ENCODE measurements at regions not wholly inside any gene's neighbourhood (a gene's known extent, or its start where the extent isn't known, plus 50 kb on each side); places are given as distances from the start of the nearest gene placed in this dataset.

DNA sequence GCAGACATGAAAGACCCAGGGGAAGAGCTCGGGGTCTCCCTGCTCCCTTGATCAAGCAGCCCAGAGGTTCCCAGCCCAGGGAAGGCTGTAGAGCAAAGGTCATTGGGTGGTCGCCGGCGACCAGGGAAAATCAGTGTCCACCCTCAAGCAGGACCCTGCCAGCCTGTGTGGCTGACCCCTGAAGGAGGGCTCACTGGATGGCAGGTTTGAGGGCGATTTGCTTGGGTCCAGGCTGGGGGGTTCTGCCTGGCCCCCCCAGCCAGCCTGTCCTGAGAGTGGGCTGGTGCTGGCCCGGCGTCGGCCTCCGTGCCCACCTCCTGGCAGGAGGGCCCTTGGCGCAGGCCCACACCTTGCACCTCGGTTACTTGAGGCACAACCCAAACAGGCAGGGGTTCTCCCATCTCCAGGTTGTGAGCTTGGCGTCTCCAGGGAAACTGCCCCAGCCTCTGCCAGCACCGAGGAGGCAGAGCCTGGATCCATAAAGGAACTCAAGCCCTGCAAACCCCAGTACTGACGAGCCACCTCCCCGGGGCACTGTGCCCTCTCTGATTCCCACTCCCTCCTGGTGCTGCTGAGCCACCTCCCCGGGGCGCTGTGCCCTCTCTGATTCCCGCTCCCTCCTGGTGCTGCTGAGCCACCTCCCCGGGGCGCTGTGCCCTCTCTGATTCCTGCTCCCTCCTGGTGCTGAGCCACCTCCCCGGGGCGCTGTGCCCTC, 329.0 kb upstream of the SFSWAP start:
- TF ChIP-seq, protein P1, sequence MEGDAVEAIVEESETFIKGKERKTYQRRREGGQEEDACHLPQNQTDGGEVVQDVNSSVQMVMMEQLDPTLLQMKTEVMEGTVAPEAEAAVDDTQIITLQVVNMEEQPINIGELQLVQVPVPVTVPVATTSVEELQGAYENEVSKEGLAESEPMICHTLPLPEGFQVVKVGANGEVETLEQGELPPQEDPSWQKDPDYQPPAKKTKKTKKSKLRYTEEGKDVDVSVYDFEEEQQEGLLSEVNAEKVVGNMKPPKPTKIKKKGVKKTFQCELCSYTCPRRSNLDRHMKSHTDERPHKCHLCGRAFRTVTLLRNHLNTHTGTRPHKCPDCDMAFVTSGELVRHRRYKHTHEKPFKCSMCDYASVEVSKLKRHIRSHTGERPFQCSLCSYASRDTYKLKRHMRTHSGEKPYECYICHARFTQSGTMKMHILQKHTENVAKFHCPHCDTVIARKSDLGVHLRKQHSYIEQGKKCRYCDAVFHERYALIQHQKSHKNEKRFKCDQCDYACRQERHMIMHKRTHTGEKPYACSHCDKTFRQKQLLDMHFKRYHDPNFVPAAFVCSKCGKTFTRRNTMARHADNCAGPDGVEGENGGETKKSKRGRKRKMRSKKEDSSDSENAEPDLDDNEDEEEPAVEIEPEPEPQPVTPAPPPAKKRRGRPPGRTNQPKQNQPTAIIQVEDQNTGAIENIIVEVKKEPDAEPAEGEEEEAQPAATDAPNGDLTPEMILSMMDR (IDR thresholded peaks at IDR 0.05): no peak
- TF ChIP-seq POLR2A (IDR thresholded peaks at IDR 0.05): no peak
